ENCODE measurements at regions not wholly inside any gene's neighbourhood (a gene's known extent, or its start where the extent isn't known, plus 50 kb on each side); places are given as distances from the start of the nearest gene placed in this dataset.

- Histone ChIP-seq H3K36me3 (ENCODE audit: control insufficient read depth, insufficient read depth, low read length) (no peaks in the 10 kb centered on the region), H3K4me3 (ENCODE audit: low read depth, low read length) (no peak overlapping the region), H3K27me3 (ENCODE audit: control insufficient read depth, insufficient read depth, low read length) (no peaks in the 10 kb centered on the region)
- FAIRE-seq, result no peak
- no peak for TF ChIP-seq CTCF (IDR thresholded peaks at IDR 0.05; ENCODE audit: insufficient read depth, low read length, severe bottlenecking)
- peak; percentile 43 for DNase-seq (ENCODE audit: low read depth)
Observed at GRCh38 chr3:110791995-110792686, 279.5 kb upstream of the NECTIN3 start.

DNA sequence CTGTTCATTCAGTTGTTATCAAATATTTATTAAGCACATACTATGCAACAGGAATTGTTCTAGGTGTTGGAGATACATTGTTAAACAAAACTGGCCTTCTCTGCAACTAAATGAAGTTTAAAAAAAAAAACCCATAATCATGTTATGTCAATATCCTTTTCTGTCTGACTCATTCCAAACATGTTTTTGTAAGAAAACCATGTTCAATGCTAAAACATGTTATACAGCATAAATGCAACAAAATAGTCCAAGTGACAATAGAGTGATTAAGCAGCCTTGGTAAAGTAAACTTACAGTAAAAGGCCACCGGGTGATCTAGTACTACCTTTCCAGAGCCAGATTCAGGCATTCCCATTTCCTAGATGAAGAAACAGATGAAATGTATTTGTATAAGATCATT is 278.0 kb upstream of the NECTIN3 start:
- Histone ChIP-seq H3K27me3 (ENCODE audit: control insufficient read depth, insufficient read depth, low read length) (no peaks in the 10 kb centered on the region), H3K36me3 (ENCODE audit: control insufficient read depth, insufficient read depth, low read length) (no peaks in the 10 kb centered on the region), H3K4me3 (ENCODE audit: low read depth, low read length) (no peak overlapping the region)
- DNase-seq (ENCODE audit: low read depth), result peak; percentile 75
- TF ChIP-seq CTCF (IDR thresholded peaks at IDR 0.05; ENCODE audit: insufficient read depth, low read length, severe bottlenecking), result no peak
- FAIRE-seq, result no peak

- TF ChIP-seq CTCF (IDR thresholded peaks at IDR 0.05; ENCODE audit: insufficient read depth, low read length, severe bottlenecking), result no peak
- H3K4me3 ChIP-seq (ENCODE audit: low read depth, low read length), result no peak overlapping the region
- no peaks in the 10 kb centered on the region for H3K36me3 ChIP-seq (ENCODE audit: control insufficient read depth, insufficient read depth, low read length)
- H3K27me3 ChIP-seq (ENCODE audit: control insufficient read depth, insufficient read depth, low read length), result no peaks in the 10 kb centered on the region
- no peak for DNase-seq (ENCODE audit: low read depth)
- no peak for FAIRE-seq
Observed at GRCh38 chr3:110795163-110795562, 276.5 kb upstream of the NECTIN3 start.

DNA sequence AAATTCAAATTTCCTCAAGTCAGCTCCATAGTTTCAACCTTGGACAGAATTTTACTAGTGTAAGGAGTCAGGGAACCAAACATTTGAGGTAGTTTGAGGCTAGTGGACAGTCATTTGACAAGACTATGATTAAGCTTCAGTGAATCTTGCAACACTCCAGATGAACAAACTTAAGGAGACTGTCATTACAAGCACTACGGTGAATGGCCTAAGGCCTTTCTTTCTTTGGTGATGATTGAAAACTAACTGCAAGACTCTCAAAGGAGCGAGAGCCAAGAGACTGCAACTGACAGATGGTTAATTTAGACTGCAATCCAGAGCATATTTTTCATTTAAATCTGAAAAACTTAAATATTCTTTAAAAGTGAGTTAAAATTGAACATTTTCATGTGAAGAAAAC is 272.3 kb upstream of the NECTIN3 start:
- H3K27me3 ChIP-seq (ENCODE audit: control insufficient read depth, insufficient read depth, low read length), result no peaks in the 10 kb centered on the region
- H3K4me3 ChIP-seq (ENCODE audit: low read depth, low read length), result no peak overlapping the region
- H3K36me3 ChIP-seq (ENCODE audit: control insufficient read depth, insufficient read depth, low read length), result no peaks in the 10 kb centered on the region
- TF ChIP-seq CTCF (IDR thresholded peaks at IDR 0.05; ENCODE audit: insufficient read depth, low read length, severe bottlenecking), result no peak
- no peak for FAIRE-seq
- peak; percentile 88 for DNase-seq (ENCODE audit: low read depth)

GRCh38 chr3:110804856-110805255 is 266.8 kb upstream of the NECTIN3 start:
- DNase-seq (ENCODE audit: low read depth) (no peak), FAIRE-seq (no peak)
- H3K27me3 ChIP-seq (ENCODE audit: control insufficient read depth, insufficient read depth, low read length), result no peaks in the 10 kb centered on the region
- no peak for TF ChIP-seq CTCF (IDR thresholded peaks at IDR 0.05; ENCODE audit: insufficient read depth, low read length, severe bottlenecking)
- no peaks in the 10 kb centered on the region for H3K36me3 ChIP-seq (ENCODE audit: control insufficient read depth, insufficient read depth, low read length)
- no peak overlapping the region for H3K4me3 ChIP-seq (ENCODE audit: low read depth, low read length)

DNA sequence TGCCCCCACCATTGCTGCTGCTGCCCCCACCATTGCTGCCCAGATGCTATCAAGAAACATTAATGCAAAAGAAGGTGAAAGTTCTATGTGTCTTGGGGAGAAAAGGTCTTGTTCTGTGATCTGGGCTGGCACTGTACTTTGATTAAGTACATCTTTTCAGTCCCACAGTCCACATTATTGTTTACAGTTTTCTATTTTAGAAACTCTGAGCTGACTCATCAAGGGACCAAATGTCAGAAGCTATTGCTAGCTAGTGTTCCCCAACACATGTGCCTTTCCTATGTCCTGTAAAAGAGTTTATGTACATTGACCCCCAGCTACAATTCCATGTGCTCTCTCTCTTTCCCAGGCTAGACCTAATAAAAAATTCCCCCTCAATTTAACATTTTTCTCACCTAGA is 264.7 kb upstream of the NECTIN3 start:
- no peak for DNase-seq (ENCODE audit: low read depth)
- no peak for FAIRE-seq
- no peak for TF ChIP-seq CTCF (IDR thresholded peaks at IDR 0.05; ENCODE audit: insufficient read depth, low read length, severe bottlenecking)

More for the DNA sequence above, 264.7 kb upstream of the NECTIN3 start:
- H3K36me3 ChIP-seq (ENCODE audit: control insufficient read depth, insufficient read depth, low read length), result no peaks in the 10 kb centered on the region
- no peaks in the 10 kb centered on the region for H3K27me3 ChIP-seq (ENCODE audit: control insufficient read depth, insufficient read depth, low read length)
- no peak overlapping the region for H3K4me3 ChIP-seq (ENCODE audit: low read depth, low read length)

All from bronchial epithelial cell (primary cell).